Left lobe of liver (tissue), 2 donors: ENCODE measurements at regions not wholly inside any gene's neighbourhood (a gene's known extent, or its start where the extent isn't known, plus 50 kb on each side); places are given as distances from the start of the nearest gene placed in this dataset.
A peak's percentile ranks its signal among the peaks of the same experiment; 100 is the strongest.
"Not testable (repeated sequence)": the region's sequence is repeated elsewhere in the genome, so short reads cannot be mapped to it uniquely, and the experiment has no call there.

ENCODE experiments used
- ATAC-seq: fragments of 200-7000 bp; cut with Tn5 transposase; one replicate; pipeline ENCODE4 v1.9.1; 2020; ENCODE audit warnings: mild to moderate bottlenecking, moderate library complexity
- DNase-seq: peaks from one replicate; pipeline ENCODE4 v3.0.0-alpha.2; 2020; ENCODE audit warnings: low spot score
- donor health status: DM: no; HTN: no; CAD: no; lungs with moderate emphysema.
- donor health status: DM: no; HTN: yes; CAD: no.

- DNase-seq (no peak), ATAC-seq (no peak)
These were observed 85.6 kb downstream of the GADD45G start for GRCh38 chr9:89690334-89690912.

GRCh38 chr9:89695441-89695891 is 90.7 kb downstream of the GADD45G start:
- DNase-seq (no peak), ATAC-seq (no peak)

- DNase-seq, result not testable (repeated sequence)
- peak; percentile 42 for ATAC-seq
These were observed 91.2 kb downstream of the GADD45G start for GRCh38 chr9:89695979-89696378.

- peak; percentile 94 for DNase-seq
These were observed 92.0 kb downstream of the GADD45G start for GRCh38 chr9:89696780-89697179.

GRCh38 chr9:89697553-89697952 is 92.7 kb downstream of the GADD45G start:
- DNase-seq (no peak), ATAC-seq (no peak)

More at GRCh38 chr9:89696780-89697179, 92.0 kb downstream of the GADD45G start:
- peak; percentile 85 for ATAC-seq

GRCh38 chr9:89698411-89699005 is 93.7 kb downstream of the GADD45G start:
- DNase-seq (no peak), ATAC-seq (no peak)

- peak; percentile 88 for DNase-seq
These were observed 94.8 kb downstream of the GADD45G start for GRCh38 chr9:89699646-89700045.

GRCh38 chr9:89701221-89701798 is 96.5 kb downstream of the GADD45G start:
- DNase-seq (no peak), ATAC-seq (no peak)

More at GRCh38 chr9:89699646-89700045, 94.8 kb downstream of the GADD45G start:
- ATAC-seq, result peak; percentile 74

- ATAC-seq (no peak), DNase-seq (no peak)
These were observed 97.6 kb downstream of the GADD45G start for GRCh38 chr9:89702401-89702800.

- ATAC-seq, result no peak
- no peak for DNase-seq
These were observed 100.8 kb downstream of the GADD45G start for GRCh38 chr9:89705651-89706050.

GRCh38 chr9:89706086-89706485 is 101.3 kb downstream of the GADD45G start:
- no peak for ATAC-seq
- no peak for DNase-seq

GRCh38 chr9:89706731-89707191 is 101.9 kb downstream of the GADD45G start:
- DNase-seq, result no peak
- no peak for ATAC-seq

GRCh38 chr9:89710697-89711096 is 105.9 kb downstream of the GADD45G start:
- DNase-seq, result no peak
- no peak for ATAC-seq

- ATAC-seq (peak; percentile 13), DNase-seq (no peak)
These were observed 107.1 kb downstream of the GADD45G start for GRCh38 chr9:89711866-89712265.

- ATAC-seq (peak; percentile 95), DNase-seq (peak; percentile 61)
These were observed 107.5 kb downstream of the GADD45G start for GRCh38 chr9:89712283-89712682.

GRCh38 chr9:89714321-89714720 is 109.5 kb downstream of the GADD45G start:
- ATAC-seq (no peak), DNase-seq (no peak)

- DNase-seq (no peak), ATAC-seq (no peak)
These were observed 110.6 kb downstream of the GADD45G start for GRCh38 chr9:89715318-89715858.

- no peak for ATAC-seq
- no peak for DNase-seq
These were observed 111.1 kb downstream of the GADD45G start for GRCh38 chr9:89715881-89716280.

GRCh38 chr9:89716559-89716958 is 111.7 kb downstream of the GADD45G start:
- no peak for DNase-seq
- ATAC-seq, result no peak

GRCh38 chr9:89718176-89718575 is 113.4 kb downstream of the GADD45G start:
- ATAC-seq, result peak; percentile 19

GRCh38 chr9:89718651-89719050 is 113.8 kb downstream of the GADD45G start:
- no peak for DNase-seq
- ATAC-seq, result peak; percentile 86

More at GRCh38 chr9:89718176-89718575, 113.4 kb downstream of the GADD45G start:
- DNase-seq, result no peak

GRCh38 chr9:89719202-89719601 is 114.4 kb downstream of the GADD45G start:
- ATAC-seq (no peak), DNase-seq (no peak)
